ENCODE measurements at regions not wholly inside any gene's neighbourhood (a gene's known extent, or its start where the extent isn't known, plus 50 kb on each side); places are given as distances from the start of the nearest gene placed in this dataset.

DNA sequence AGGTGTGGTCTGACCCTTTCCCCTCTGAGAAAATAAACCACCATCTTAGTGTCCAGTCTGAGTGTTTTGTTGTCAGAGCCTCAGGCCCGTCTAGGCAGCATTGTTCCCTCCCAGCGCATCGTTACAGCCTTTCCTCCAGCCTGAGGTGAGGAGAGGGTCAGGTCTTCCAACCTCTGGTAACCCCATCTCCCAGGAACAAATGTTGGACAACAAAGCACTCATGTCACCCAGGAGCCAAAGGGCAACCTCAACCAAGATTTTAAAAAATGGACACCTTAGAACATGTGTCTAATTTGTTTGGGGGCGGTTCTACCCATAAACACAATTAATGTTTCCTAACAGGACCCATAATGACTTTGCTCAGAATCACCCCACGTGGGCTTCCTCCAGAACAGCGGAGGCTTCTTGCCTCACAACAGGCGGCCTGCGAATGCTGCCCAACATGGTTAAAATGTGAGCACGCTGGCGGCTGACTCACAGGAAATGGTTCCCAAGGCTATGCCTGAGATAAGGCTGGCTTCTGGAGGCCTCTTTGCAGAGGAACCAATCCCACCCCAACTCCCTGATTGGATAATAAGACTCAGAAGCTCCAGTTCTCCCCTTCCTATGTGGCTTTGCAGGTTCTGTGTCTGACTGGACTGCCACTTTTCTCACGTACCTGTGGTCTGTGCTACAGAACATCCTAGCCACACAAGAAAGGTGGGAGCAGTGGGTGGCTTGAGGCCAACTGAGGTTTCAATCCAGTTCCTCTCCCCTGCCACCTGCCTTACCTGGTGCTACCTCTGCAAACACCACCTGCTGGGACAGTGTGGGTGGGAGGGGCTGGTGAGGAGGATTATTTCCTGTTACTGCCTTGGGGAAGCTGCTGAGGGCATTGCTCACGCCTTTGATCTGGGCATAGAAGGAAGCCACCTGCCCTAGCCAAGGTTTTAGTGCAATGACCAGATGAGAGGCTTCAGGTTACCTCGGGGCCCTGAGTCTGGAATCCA is 108.8 kb downstream of the B3GNT2 start:
- peak in 1 of 3 donors; percentile 56 for DNase-seq (ENCODE audit: low read depth in 3 of 3)

DNA sequence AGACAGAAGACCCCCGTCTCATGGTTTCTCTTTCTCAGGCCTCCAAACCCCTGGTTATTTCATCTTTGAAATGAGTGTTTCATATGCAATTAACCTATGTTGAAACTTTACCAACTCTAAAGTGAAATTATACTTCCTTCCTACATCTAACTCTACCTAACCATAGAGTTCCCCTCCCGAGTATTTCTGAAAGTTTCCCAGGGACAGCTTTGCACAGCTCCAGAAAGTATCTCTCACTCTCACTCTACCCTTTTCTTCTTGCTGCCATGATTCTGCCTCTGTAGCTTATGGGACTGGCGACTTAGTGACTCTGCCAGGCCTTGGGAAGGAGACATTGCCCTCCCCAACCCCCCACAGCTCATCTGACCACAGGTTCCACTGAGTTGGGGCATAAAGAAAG is 107.9 kb downstream of the B3GNT2 start:
- no peak for DNase-seq (ENCODE audit: low read depth in 3 of 3)

- DNase-seq (ENCODE audit: low read depth in 3 of 3) = no peak
Measured at GRCh38 chr2:62302631-62303435, 106.9 kb downstream of the B3GNT2 start.

- no peak for DNase-seq (ENCODE audit: low read depth in 3 of 3)
Measured at GRCh38 chr2:62300925-62301324, 105.0 kb downstream of the B3GNT2 start.

DNA sequence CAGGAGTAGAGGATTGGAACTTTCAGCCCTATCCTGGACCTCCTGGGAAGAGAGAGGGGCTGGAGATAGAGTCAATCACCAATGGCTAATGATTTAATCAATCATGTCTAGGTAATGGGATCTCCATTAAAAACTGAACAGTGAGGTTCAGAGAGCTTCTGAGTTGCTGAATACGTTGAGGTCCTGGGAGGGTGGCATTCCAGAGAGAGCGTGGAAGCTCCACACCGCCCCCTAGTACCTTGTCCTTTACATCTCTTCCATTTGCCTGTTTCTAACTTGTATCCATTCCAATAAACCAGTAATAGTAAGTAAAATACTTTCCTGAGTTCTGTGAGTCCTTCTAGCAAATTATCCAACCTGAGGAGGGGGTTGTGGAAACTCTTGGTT is 101.7 kb downstream of the B3GNT2 start:
- DNase-seq (ENCODE audit: low read depth in 3 of 3) = no peak

- DNase-seq (ENCODE audit: low read depth in 3 of 3) = no peak
Measured at GRCh38 chr2:62296832-62297623, 101.1 kb downstream of the B3GNT2 start.

GRCh38 chr2:62296034-62296831 is 100.3 kb downstream of the B3GNT2 start:
- no peak for DNase-seq (ENCODE audit: low read depth in 3 of 3)

- no peak for DNase-seq (ENCODE audit: low read depth in 3 of 3)
Measured at GRCh38 chr2:62293490-62294271, 97.8 kb downstream of the B3GNT2 start.

DNA sequence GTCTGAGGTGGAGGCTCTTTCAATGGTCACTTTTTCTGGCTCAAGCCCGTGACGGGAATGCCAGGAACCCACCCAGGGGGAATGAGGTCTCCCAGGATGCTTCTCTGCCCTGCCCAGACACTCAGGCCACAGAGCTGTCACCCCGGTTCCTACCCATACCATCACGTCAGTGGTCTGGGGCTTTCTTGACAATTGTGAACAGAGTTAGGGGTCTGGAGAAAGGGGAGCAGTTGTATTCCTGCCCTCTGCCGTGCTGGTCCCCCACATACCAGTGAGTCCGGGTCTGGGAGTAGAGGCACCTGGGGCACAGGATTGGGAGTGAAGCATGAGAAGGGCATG is 97.2 kb downstream of the B3GNT2 start:
- no peak for DNase-seq (ENCODE audit: low read depth in 3 of 3)

- no peak for DNase-seq (ENCODE audit: low read depth in 3 of 3)
Measured at GRCh38 chr2:62292190-62292589, 96.3 kb downstream of the B3GNT2 start.

- DNase-seq (ENCODE audit: low read depth in 3 of 3) = no peak
Measured at GRCh38 chr2:62291517-62292137, 95.7 kb downstream of the B3GNT2 start.

- no peak for DNase-seq (ENCODE audit: low read depth in 3 of 3)
Measured at GRCh38 chr2:62291052-62291451, 95.1 kb downstream of the B3GNT2 start.

GRCh38 chr2:62287899-62288880 is 92.3 kb downstream of the B3GNT2 start:
- DNase-seq (ENCODE audit: low read depth in 3 of 3) = peak in 1 of 3 donors; percentile 29

GRCh38 chr2:62287282-62287681 is 91.4 kb downstream of the B3GNT2 start:
- DNase-seq (ENCODE audit: low read depth in 3 of 3) = no peak

DNA sequence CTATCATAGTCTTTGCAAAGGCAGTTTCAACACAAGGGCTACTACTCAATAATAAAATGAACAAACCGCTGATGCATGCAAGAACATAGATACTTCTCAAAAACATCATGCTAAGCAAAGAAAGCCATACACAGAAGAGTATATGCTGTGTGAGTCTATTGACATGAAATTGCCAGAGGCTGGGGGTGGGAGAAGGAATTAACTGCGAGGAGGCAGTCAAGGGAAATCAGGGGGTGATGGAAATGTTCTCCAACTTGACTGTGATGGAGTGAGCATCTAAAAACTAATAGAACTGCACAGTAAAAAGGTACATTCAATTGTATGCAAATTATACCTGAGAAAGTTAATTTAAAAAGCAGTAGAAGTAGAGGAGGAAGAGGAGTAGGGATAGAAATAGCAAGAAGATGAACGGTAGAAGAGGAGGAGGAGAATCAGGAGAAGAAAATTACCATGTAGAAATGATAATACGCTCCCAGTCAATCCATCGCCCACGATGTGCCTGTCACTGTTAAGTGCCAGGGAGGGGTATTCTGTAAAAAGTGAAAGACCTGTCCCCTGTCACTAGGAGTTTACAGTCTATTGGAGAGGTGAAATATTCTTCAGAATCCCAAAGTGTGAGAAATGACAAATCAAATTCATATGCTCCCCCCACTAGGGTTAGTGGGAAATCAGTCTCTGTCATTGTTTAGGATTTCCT is 90.3 kb downstream of the B3GNT2 start:
- DNase-seq (ENCODE audit: low read depth in 3 of 3) = no peak

DNA sequence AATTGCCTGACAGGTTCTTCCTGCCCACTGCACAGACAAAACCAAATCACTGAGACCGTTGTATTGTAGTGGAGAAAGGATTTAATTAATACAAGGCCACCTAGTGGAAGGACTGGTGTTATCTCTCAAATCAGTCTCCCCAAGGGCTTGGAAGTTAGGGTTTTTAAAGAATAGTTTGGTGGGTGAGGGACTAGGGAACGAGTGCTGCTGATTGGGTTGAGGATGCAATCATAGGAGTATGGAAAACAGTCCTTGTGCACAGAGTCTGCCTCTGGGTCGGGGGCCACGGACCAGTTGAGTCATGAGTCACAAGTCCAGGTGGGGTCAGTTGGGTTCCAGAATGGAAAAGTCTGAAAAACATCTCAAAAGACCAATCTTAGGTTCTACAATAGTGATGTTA is 89.1 kb downstream of the B3GNT2 start:
- DNase-seq (ENCODE audit: low read depth in 3 of 3) = no peak

- DNase-seq (ENCODE audit: low read depth in 3 of 3) = no peak
Measured at GRCh38 chr2:62284471-62284870, 88.6 kb downstream of the B3GNT2 start.

- no peak for DNase-seq (ENCODE audit: low read depth in 3 of 3)
Measured at GRCh38 chr2:62283147-62283546, 87.2 kb downstream of the B3GNT2 start.
